ENCODE measurements at regions not wholly inside any gene's neighbourhood (a gene's known extent, or its start where the extent isn't known, plus 50 kb on each side); places are given as distances from the start of the nearest gene placed in this dataset.

GRCh38 chr3:126256251-126256650 is 75.9 kb upstream of the ALDH1L1 start:
- H3K9ac ChIP-seq (ENCODE audit: low read depth, low read length): no peak overlapping the region
- CTCF ChIA-PET: interaction anchor here (0.9 kb wide), 1 partner anchor 11 kb away, joined by 3 read pairs; no protein-coding TSS in a partner anchor
- no peak for TF ChIP-seq NFE2L2 (IDR thresholded peaks at IDR 0.05; ENCODE audit: low read depth, low read length)
- H3K4ac ChIP-seq (ENCODE audit: low read depth, low read length): no peak overlapping the region
- no peak overlapping the region for H4K5ac ChIP-seq (ENCODE audit: low read depth, low read length)
- H3K4me3 ChIP-seq (ENCODE audit: insufficient read depth, low read depth, low read length): no peak overlapping the region
- no peak overlapping the region for H2BK5ac ChIP-seq (ENCODE audit: low read depth, low read length, poor library complexity, severe bottlenecking)
- no peak overlapping the region for H4K91ac ChIP-seq (ENCODE audit: insufficient read depth, low read depth, low read length)
- H4K8ac ChIP-seq (ENCODE audit: low read depth in 2 of 2, low read length in 2 of 2): no peak overlapping the region
- 0 out of 2 replicates have a peak, but pooled peaks cover 3% of the 10 kb centered on the region for H3K9me1 ChIP-seq (ENCODE audit: insufficient read depth, low read length)
- H3K4me1 ChIP-seq (ENCODE audit: control insufficient read depth, insufficient read depth, low read length): peaks cover 5% of the 10 kb centered on the region; the same call in 1 of the 2 replicates
- in situ Hi-C loops (cut with MboI; ENCODE audit: low sequenced_read_pairs): loop anchor here (10.0 kb wide), 1 partner anchor 119 kb away; no protein-coding TSS in a partner anchor
- no peak overlapping the region for H3K4me2 ChIP-seq (ENCODE audit: low read depth, low read length)
- ATAC-seq (ENCODE audit: low read depth) (0 out of 2 replicates have a peak, but pooled peaks have one; percentile 24), DNase-seq (peak; percentile 21)
- POLR2A ChIA-PET (ENCODE audit: unreplicated experiment): no interaction called here
- peak overlapping the region; percentile 34 for H2AK9ac ChIP-seq (replicated peaks; ENCODE audit: low read depth, low read length, poor library complexity)
- H3K36me3 ChIP-seq (ENCODE audit: control insufficient read depth, insufficient read depth, low read length): no peaks in the 10 kb centered on the region
- no peak overlapping the region for H2BK15ac ChIP-seq (ENCODE audit: low read depth, low read length)
- intact Hi-C loops (cut with micrococcal nuclease): loop anchor here (5.0 kb wide), 1 partner anchor 221 kb away; the partner anchor contains the start of gene ZXDC
- H2AK5ac ChIP-seq (ENCODE audit: low read depth, low read length): no peak overlapping the region
- H4K20me1 ChIP-seq (ENCODE audit: insufficient read depth, low read length): no peaks in the 10 kb centered on the region
- no peak overlapping the region for H2BK120ac ChIP-seq (ENCODE audit: low read depth, low read length)
- no peak overlapping the region for H3K56ac ChIP-seq (ENCODE audit: extremely low read depth, insufficient read depth, low read length)
- peak overlapping the region; percentile 3 for H2AFZ ChIP-seq (replicated peaks; ENCODE audit: low read length, poor library complexity)
- H3K14ac ChIP-seq (replicated peaks; ENCODE audit: low read depth, low read length): no peak overlapping the region
- no CpG with 5 or more reads among the region's 7 CpGs for WGBS, 2 experiments (ENCODE audit: extremely low coverage in 2 of 2, insufficient read length in 1 of 2)
- H3K9me3 ChIP-seq (ENCODE audit: control insufficient read depth, insufficient read depth, low read length): no peaks in the 10 kb centered on the region
- no peak overlapping the region for H3K23ac ChIP-seq (ENCODE audit: low read depth, low read length)
- H3K27me3 ChIP-seq (ENCODE audit: control insufficient read depth, insufficient read depth, low read length): peaks cover 3% of the 10 kb centered on the region
- no peaks in the 10 kb centered on the region for H3K79me1 ChIP-seq (ENCODE audit: low read depth in 1 of 2, low read length in 2 of 2)
- no peak overlapping the region for H3K18ac ChIP-seq (ENCODE audit: low read depth, low read length)
- BruUV-seq (replicated peaks): no TSS peak
- dilution Hi-C loops (cut with HindIII; ENCODE audit: low sequenced_read_pairs, unreplicated experiment): no loop called here
- H3K27ac ChIP-seq (ENCODE audit: insufficient read depth, low read length): no peak overlapping the region
- no peak overlapping the region for H2BK20ac ChIP-seq (ENCODE audit: low read depth, low read length)

All from IMR-90 (cell line).